ENCODE measurements at regions not wholly inside any gene's neighbourhood (a gene's known extent, or its start where the extent isn't known, plus 50 kb on each side); places are given as distances from the start of the nearest gene placed in this dataset.

DNA sequence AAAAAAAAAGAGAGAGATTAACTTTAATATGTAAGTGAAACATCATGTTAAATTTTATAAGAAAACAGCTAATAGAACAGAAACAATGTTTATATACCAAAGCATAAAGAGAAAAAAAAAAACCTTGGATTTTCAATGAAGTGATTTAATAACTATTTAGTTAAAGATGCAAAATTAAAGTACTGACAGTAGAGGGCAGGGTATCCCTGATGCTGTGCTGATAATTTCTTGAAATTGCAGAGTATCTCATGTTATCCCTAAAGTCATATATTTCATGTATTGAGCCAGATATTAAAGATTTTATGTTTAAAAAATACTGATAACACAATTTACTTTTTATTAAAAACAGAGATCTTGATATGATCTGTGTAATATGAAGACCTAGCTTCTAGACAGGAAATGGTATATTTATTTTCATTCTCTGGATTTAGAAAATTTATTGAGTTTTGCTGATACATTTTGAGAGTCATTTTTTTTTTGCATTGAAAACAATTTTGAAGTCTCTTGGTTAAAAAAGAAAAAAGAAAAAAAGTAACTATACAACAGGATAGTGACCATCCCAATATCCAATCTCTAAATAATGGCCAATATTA lies 273.2 kb downstream of the USP25 start:
- H3K4me2 ChIP-seq (ENCODE audit: insufficient read depth, low read length): no peak overlapping the region
- no peak for DNase-seq (ENCODE audit: insufficient read length, low spot score, missing footprints)
- H3K27ac ChIP-seq (ENCODE audit: low read depth, low read length): no peak overlapping the region
- peaks cover 5% of the 10 kb centered on the region for H3K4me1 ChIP-seq (ENCODE audit: insufficient read depth, low read length)
- no peaks in the 10 kb centered on the region for H4K20me1 ChIP-seq (ENCODE audit: insufficient read depth, low read length)
- no peaks in the 10 kb centered on the region for H3K9me3 ChIP-seq (ENCODE audit: low read depth, low read length)
- TF ChIP-seq, protein P1, sequence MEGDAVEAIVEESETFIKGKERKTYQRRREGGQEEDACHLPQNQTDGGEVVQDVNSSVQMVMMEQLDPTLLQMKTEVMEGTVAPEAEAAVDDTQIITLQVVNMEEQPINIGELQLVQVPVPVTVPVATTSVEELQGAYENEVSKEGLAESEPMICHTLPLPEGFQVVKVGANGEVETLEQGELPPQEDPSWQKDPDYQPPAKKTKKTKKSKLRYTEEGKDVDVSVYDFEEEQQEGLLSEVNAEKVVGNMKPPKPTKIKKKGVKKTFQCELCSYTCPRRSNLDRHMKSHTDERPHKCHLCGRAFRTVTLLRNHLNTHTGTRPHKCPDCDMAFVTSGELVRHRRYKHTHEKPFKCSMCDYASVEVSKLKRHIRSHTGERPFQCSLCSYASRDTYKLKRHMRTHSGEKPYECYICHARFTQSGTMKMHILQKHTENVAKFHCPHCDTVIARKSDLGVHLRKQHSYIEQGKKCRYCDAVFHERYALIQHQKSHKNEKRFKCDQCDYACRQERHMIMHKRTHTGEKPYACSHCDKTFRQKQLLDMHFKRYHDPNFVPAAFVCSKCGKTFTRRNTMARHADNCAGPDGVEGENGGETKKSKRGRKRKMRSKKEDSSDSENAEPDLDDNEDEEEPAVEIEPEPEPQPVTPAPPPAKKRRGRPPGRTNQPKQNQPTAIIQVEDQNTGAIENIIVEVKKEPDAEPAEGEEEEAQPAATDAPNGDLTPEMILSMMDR (IDR thresholded peaks at IDR 0.05; ENCODE audit: extremely low read depth, low read depth, low read length): peak; percentile 69
- no peaks in the 10 kb centered on the region for H3K36me3 ChIP-seq (ENCODE audit: insufficient read depth, low read length)
- H3K79me2 ChIP-seq (ENCODE audit: insufficient read depth, low read length): no peaks in the 10 kb centered on the region
- no peaks in the 10 kb centered on the region for H3K27me3 ChIP-seq (ENCODE audit: insufficient read depth, low read length)
- no peak overlapping the region for H2AFZ ChIP-seq (ENCODE audit: low read length)
- H3K4me3 ChIP-seq (ENCODE audit: insufficient read depth, low read length): no peak overlapping the region

DNA sequence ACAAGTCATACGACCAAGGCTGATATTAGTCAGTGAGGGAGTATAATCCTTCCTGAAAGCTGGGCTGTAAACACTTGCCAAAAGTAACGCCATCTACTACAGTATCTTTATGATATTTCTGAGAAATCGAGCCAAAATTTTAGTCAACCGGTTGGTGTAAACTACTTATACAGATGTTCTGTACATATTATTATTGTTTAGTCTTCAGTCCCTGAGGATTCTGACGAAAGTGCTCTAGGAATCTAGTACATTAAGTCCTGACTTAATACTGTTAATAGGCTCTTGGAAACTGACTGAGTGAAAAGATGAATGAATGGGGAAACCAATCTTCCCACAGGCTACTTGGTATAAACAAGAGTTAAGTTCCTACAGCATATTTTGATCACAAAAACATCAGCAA lies 274.3 kb downstream of the USP25 start:
- TF ChIP-seq, protein P1 (IDR thresholded peaks at IDR 0.05; ENCODE audit: extremely low read depth, low read depth, low read length): no peak
- Histone ChIP-seq H3K4me1 (ENCODE audit: insufficient read depth, low read length) (peaks cover 5% of the 10 kb centered on the region), H3K79me2 (ENCODE audit: insufficient read depth, low read length) (no peaks in the 10 kb centered on the region), H3K4me3 (ENCODE audit: insufficient read depth, low read length) (peak overlapping the region; percentile 28), H2AFZ (ENCODE audit: low read length) (peak overlapping the region; percentile 87), H3K9me3 (ENCODE audit: low read depth, low read length) (no peaks in the 10 kb centered on the region), H3K4me2 (ENCODE audit: insufficient read depth, low read length) (peak overlapping the region; percentile 23), H4K20me1 (ENCODE audit: insufficient read depth, low read length) (no peaks in the 10 kb centered on the region), H3K27me3 (ENCODE audit: insufficient read depth, low read length) (no peaks in the 10 kb centered on the region), H3K27ac (ENCODE audit: low read depth, low read length) (no peak overlapping the region), H3K36me3 (ENCODE audit: insufficient read depth, low read length) (no peaks in the 10 kb centered on the region)
- DNase-seq (ENCODE audit: insufficient read length, low spot score, missing footprints): peak; percentile 35

DNA sequence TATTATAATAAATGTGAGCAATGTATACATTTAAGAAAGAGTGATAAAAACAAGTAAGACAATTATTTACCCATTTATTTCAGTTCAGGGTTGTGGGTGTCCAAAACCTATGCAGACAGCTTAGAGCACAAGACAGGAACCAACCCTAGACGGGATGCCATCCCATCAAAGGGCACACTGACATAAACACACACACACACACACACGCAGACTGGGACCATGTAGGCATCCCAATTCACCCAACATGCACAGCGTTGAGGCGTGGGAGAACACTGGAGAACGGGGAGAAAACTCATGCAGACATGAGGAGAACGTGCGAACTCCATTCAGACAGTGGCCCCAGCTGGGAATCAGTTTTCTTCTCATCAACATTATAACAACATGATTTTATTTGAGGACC lies 274.7 kb downstream of the USP25 start:
- H3K4me3 ChIP-seq (ENCODE audit: insufficient read depth, low read length): no peak overlapping the region
- DNase-seq (ENCODE audit: insufficient read length, low spot score, missing footprints): no peak
- no peaks in the 10 kb centered on the region for H3K79me2 ChIP-seq (ENCODE audit: insufficient read depth, low read length)
- H3K4me2 ChIP-seq (ENCODE audit: insufficient read depth, low read length): no peak overlapping the region
- peaks cover 5% of the 10 kb centered on the region for H3K4me1 ChIP-seq (ENCODE audit: insufficient read depth, low read length)
- peak overlapping the region; percentile 49 for H2AFZ ChIP-seq (ENCODE audit: low read length)
- H3K9me3 ChIP-seq (ENCODE audit: low read depth, low read length): no peaks in the 10 kb centered on the region
- no peaks in the 10 kb centered on the region for H4K20me1 ChIP-seq (ENCODE audit: insufficient read depth, low read length)
- H3K27ac ChIP-seq (ENCODE audit: low read depth, low read length): no peak overlapping the region
- no peaks in the 10 kb centered on the region for H3K27me3 ChIP-seq (ENCODE audit: insufficient read depth, low read length)
- TF ChIP-seq, protein P1 (IDR thresholded peaks at IDR 0.05; ENCODE audit: extremely low read depth, low read depth, low read length): no peak
- H3K36me3 ChIP-seq (ENCODE audit: insufficient read depth, low read length): no peaks in the 10 kb centered on the region

DNA sequence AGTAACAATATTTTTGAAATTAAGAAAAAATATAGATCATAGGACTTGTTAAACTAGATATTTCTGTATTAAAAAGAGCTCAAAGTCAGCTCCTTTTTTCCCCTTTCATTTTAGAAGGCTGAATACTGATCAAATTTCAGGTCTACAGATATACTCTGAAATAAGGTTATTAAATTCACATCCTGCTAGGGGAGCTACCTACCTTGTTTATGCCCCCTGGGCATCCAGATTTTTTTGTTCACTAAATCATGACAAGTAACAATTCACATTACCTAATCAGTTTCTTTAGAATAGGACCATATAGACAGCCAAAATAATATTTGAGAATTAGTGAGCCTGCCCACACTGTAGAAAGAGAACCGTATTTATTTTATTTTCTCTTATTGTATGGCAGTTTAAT lies 276.2 kb downstream of the USP25 start:
- Histone ChIP-seq H3K4me3 (ENCODE audit: insufficient read depth, low read length) (no peak overlapping the region), H3K9me3 (ENCODE audit: low read depth, low read length) (no peaks in the 10 kb centered on the region), H3K36me3 (ENCODE audit: insufficient read depth, low read length) (no peaks in the 10 kb centered on the region), H3K79me2 (ENCODE audit: insufficient read depth, low read length) (no peaks in the 10 kb centered on the region), H3K4me1 (ENCODE audit: insufficient read depth, low read length) (peaks cover 5% of the 10 kb centered on the region), H3K27ac (ENCODE audit: low read depth, low read length) (no peak overlapping the region), H2AFZ (ENCODE audit: low read length) (no peak overlapping the region), H3K27me3 (ENCODE audit: insufficient read depth, low read length) (no peaks in the 10 kb centered on the region), H4K20me1 (ENCODE audit: insufficient read depth, low read length) (no peaks in the 10 kb centered on the region), H3K4me2 (ENCODE audit: insufficient read depth, low read length) (no peak overlapping the region)
- TF ChIP-seq, protein P1 (IDR thresholded peaks at IDR 0.05; ENCODE audit: extremely low read depth, low read depth, low read length): no peak
- DNase-seq (ENCODE audit: insufficient read length, low spot score, missing footprints): no peak
